Activated CD4-positive, alpha-beta memory T cell treated with anti-CD3 and anti-CD28 coated beads for 36 hours (primary cell): ENCODE measurements at regions not wholly inside any gene's neighbourhood (a gene's known extent, or its start where the extent isn't known, plus 50 kb on each side); places are given as distances from the start of the nearest gene placed in this dataset.

Source experiments
- CTCF ChIA-PET: fragments of 350-600 bp; sonication (Branson Sonifier 250); formaldehyde crosslinking; loops from one replicate; lab custom pipeline; 2021; ENCODE audit warnings: antibody characterized with exemption, inconsistent platforms; lab: Charles Lee
- POLR2A ChIA-PET: fragments of 350-600 bp; sonication (Branson Sonifier 250); formaldehyde crosslinking; loops from one replicate; lab custom pipeline; 2021; ENCODE audit warnings: antibody characterized with exemption; lab: Charles Lee
- DNase-seq: peaks from one replicate; pipeline ENCODE4 v3.0.0-alpha.2; 2020
- H3K27ac Mint-ChIP-seq: one replicate; pipeline ENCODE4 v1.8.0; 2021; ENCODE audit warnings: mixed read lengths
- H3K27me3 Mint-ChIP-seq: one replicate; pipeline ENCODE4 v1.8.0; 2021; ENCODE audit warnings: mixed read lengths
- H3K36me3 Mint-ChIP-seq: one replicate; pipeline ENCODE4 v1.8.0; 2021; ENCODE audit warnings: mixed read lengths
- H3K4me1 Mint-ChIP-seq: one replicate; pipeline ENCODE4 v1.8.0; 2021; ENCODE audit warnings: low read depth, mixed read lengths
- H3K4me3 Mint-ChIP-seq: one replicate; pipeline ENCODE4 v1.8.0; 2021; ENCODE audit warnings: mild to moderate bottlenecking, mixed read lengths
- H3K9me3 Mint-ChIP-seq: one replicate; pipeline ENCODE4 v1.8.0; 2021; ENCODE audit warnings: mixed read lengths
- intact Hi-C: fragments of 100-400 bp; cut with micrococcal nuclease; formaldehyde crosslinking; loops from one replicate; pipeline ENCODE4 v1.15.1; 2023

GRCh38 chr10:8206882-8207281, 152.4 kb downstream of the GATA3 start:
- no peaks in the 10 kb centered on the region for H3K36me3 Mint-ChIP-seq
- H3K4me1 Mint-ChIP-seq: peaks cover 2% of the 10 kb centered on the region
- H3K27ac Mint-ChIP-seq: no peak overlapping the region
- H3K4me3 Mint-ChIP-seq: no peak overlapping the region
- ChIA-PET POLR2A (no interaction called here), CTCF (no interaction called here)
- no peak for DNase-seq
- H3K9me3 Mint-ChIP-seq: no peaks in the 10 kb centered on the region
- intact Hi-C loops: no loop called here
- H3K27me3 Mint-ChIP-seq: no peaks in the 10 kb centered on the region

GRCh38 chr10:8211631-8212030, 157.1 kb downstream of the GATA3 start:
- intact Hi-C loops: no loop called here
- Mint-ChIP-seq H3K27ac (no peak overlapping the region), H3K4me3 (no peak overlapping the region), H3K36me3 (no peaks in the 10 kb centered on the region), H3K9me3 (no peaks in the 10 kb centered on the region), H3K4me1 (peaks cover 6% of the 10 kb centered on the region), H3K27me3 (no peaks in the 10 kb centered on the region)
- ChIA-PET POLR2A (no interaction called here), CTCF (interaction anchor here (1.0 kb wide), 1 partner anchor 20 kb away, joined by 3 read pairs; no protein-coding TSS in a partner anchor)
- no peak for DNase-seq

- ChIA-PET POLR2A (no interaction called here), CTCF (no interaction called here)
- Mint-ChIP-seq H3K9me3 (no peaks in the 10 kb centered on the region), H3K36me3 (no peaks in the 10 kb centered on the region), H3K4me1 (peaks cover 11% of the 10 kb centered on the region), H3K27me3 (no peaks in the 10 kb centered on the region), H3K27ac (no peak overlapping the region), H3K4me3 (no peak overlapping the region)
- intact Hi-C loops: no loop called here
- DNase-seq: no peak
Observed at GRCh38 chr10:8213735-8214134, 159.2 kb downstream of the GATA3 start.

GRCh38 chr10:8214587-8214986, 160.1 kb downstream of the GATA3 start:
- POLR2A ChIA-PET: no interaction called here

GRCh38 chr10:8216893-8217292, 162.4 kb downstream of the GATA3 start:
- H3K27ac Mint-ChIP-seq: no peak overlapping the region
- no peaks in the 10 kb centered on the region for H3K27me3 Mint-ChIP-seq
- H3K9me3 Mint-ChIP-seq: no peaks in the 10 kb centered on the region
- H3K4me1 Mint-ChIP-seq: peaks cover 11% of the 10 kb centered on the region
- CTCF ChIA-PET: interaction anchor here (1.3 kb wide), 1 partner anchor 993 kb away, joined by 3 read pairs; no protein-coding TSS in a partner anchor
- no peak for DNase-seq
- POLR2A ChIA-PET: no interaction called here
- intact Hi-C loops: no loop called here
- no peak overlapping the region for H3K4me3 Mint-ChIP-seq
- H3K36me3 Mint-ChIP-seq: no peaks in the 10 kb centered on the region

More at GRCh38 chr10:8214587-8214986, 160.1 kb downstream of the GATA3 start:
- no peak overlapping the region for H3K4me3 Mint-ChIP-seq
- no peaks in the 10 kb centered on the region for H3K36me3 Mint-ChIP-seq
- no peaks in the 10 kb centered on the region for H3K27me3 Mint-ChIP-seq
- intact Hi-C loops: no loop called here
- no peak for DNase-seq
- CTCF ChIA-PET: no interaction called here
- H3K9me3 Mint-ChIP-seq: no peaks in the 10 kb centered on the region
- H3K27ac Mint-ChIP-seq: no peak overlapping the region
- H3K4me1 Mint-ChIP-seq: peaks cover 11% of the 10 kb centered on the region

- Mint-ChIP-seq H3K36me3 (no peaks in the 10 kb centered on the region), H3K27me3 (no peaks in the 10 kb centered on the region), H3K4me1 (peaks cover 15% of the 10 kb centered on the region), H3K9me3 (no peaks in the 10 kb centered on the region), H3K4me3 (no peak overlapping the region), H3K27ac (no peak overlapping the region)
- ChIA-PET CTCF (no interaction called here), POLR2A (no interaction called here)
- DNase-seq: no peak
- intact Hi-C loops: no loop called here
Observed at GRCh38 chr10:8221451-8221850, 167.0 kb downstream of the GATA3 start.

GRCh38 chr10:8224591-8224990, 170.1 kb downstream of the GATA3 start:
- no peak for DNase-seq
- no peaks in the 10 kb centered on the region for H3K36me3 Mint-ChIP-seq
- no peak overlapping the region for H3K4me3 Mint-ChIP-seq
- intact Hi-C loops: no loop called here
- no peaks in the 10 kb centered on the region for H3K9me3 Mint-ChIP-seq
- H3K27me3 Mint-ChIP-seq: no peaks in the 10 kb centered on the region
- ChIA-PET CTCF (no interaction called here), POLR2A (no interaction called here)
- H3K27ac Mint-ChIP-seq: no peak overlapping the region
- H3K4me1 Mint-ChIP-seq: peaks cover 17% of the 10 kb centered on the region

- Mint-ChIP-seq H3K9me3 (no peaks in the 10 kb centered on the region), H3K4me3 (no peak overlapping the region), H3K4me1 (peaks cover 20% of the 10 kb centered on the region), H3K27me3 (no peaks in the 10 kb centered on the region), H3K27ac (no peak overlapping the region), H3K36me3 (no peaks in the 10 kb centered on the region)
- ChIA-PET CTCF (no interaction called here), POLR2A (no interaction called here)
- intact Hi-C loops: no loop called here
- DNase-seq: no peak
Observed at GRCh38 chr10:8225187-8225586, 170.7 kb downstream of the GATA3 start.

- H3K27me3 Mint-ChIP-seq: no peaks in the 10 kb centered on the region
- H3K4me1 Mint-ChIP-seq: peaks cover 29% of the 10 kb centered on the region
- no peak overlapping the region for H3K27ac Mint-ChIP-seq
- POLR2A ChIA-PET: no interaction called here
- no peaks in the 10 kb centered on the region for H3K9me3 Mint-ChIP-seq
- CTCF ChIA-PET: no interaction called here
- no peak for DNase-seq
- H3K36me3 Mint-ChIP-seq: no peaks in the 10 kb centered on the region
- no peak overlapping the region for H3K4me3 Mint-ChIP-seq
- intact Hi-C loops: no loop called here
Observed at GRCh38 chr10:8227246-8227645, 172.8 kb downstream of the GATA3 start.

- H3K9me3 Mint-ChIP-seq: no peaks in the 10 kb centered on the region
Observed at GRCh38 chr10:8229153-8229552, 174.7 kb downstream of the GATA3 start.

GRCh38 chr10:8230902-8231301, 176.4 kb downstream of the GATA3 start:
- ChIA-PET POLR2A (no interaction called here), CTCF (interaction anchor here (1.0 kb wide), 1 partner anchor 172 kb away, joined by 3 read pairs; no protein-coding TSS in a partner anchor)
- Mint-ChIP-seq H3K4me3 (no peak overlapping the region), H3K36me3 (no peaks in the 10 kb centered on the region), H3K27me3 (no peaks in the 10 kb centered on the region), H3K27ac (no peak overlapping the region), H3K9me3 (no peaks in the 10 kb centered on the region), H3K4me1 (peaks cover 22% of the 10 kb centered on the region)
- intact Hi-C loops: no loop called here
- no peak for DNase-seq

More at GRCh38 chr10:8229153-8229552, 174.7 kb downstream of the GATA3 start:
- Mint-ChIP-seq H3K36me3 (no peaks in the 10 kb centered on the region), H3K4me1 (peaks cover 29% of the 10 kb centered on the region), H3K4me3 (peak overlapping the region; percentile 30), H3K27me3 (no peaks in the 10 kb centered on the region), H3K27ac (no peak overlapping the region)
- ChIA-PET CTCF (no interaction called here), POLR2A (no interaction called here)
- DNase-seq: peak; percentile 38
- intact Hi-C loops: no loop called here

GRCh38 chr10:8233049-8233448, 178.6 kb downstream of the GATA3 start:
- no peaks in the 10 kb centered on the region for H3K27me3 Mint-ChIP-seq
- POLR2A ChIA-PET: no interaction called here

GRCh38 chr10:8233832-8234259, 179.4 kb downstream of the GATA3 start:
- POLR2A ChIA-PET: no interaction called here
- CTCF ChIA-PET: no interaction called here
- intact Hi-C loops: no loop called here
- no peaks in the 10 kb centered on the region for H3K9me3 Mint-ChIP-seq
- no peak overlapping the region for H3K27ac Mint-ChIP-seq
- H3K36me3 Mint-ChIP-seq: no peaks in the 10 kb centered on the region
- DNase-seq: no peak
- no peaks in the 10 kb centered on the region for H3K27me3 Mint-ChIP-seq
- no peak overlapping the region for H3K4me3 Mint-ChIP-seq
- peaks cover 34% of the 10 kb centered on the region for H3K4me1 Mint-ChIP-seq

More at GRCh38 chr10:8233049-8233448, 178.6 kb downstream of the GATA3 start:
- intact Hi-C loops: no loop called here
- CTCF ChIA-PET: interaction anchor here (0.6 kb wide), 1 partner anchor 92 kb away, joined by 3 read pairs; no protein-coding TSS in a partner anchor
- H3K9me3 Mint-ChIP-seq: no peaks in the 10 kb centered on the region
- DNase-seq: no peak
- H3K27ac Mint-ChIP-seq: no peak overlapping the region
- H3K4me3 Mint-ChIP-seq: no peak overlapping the region
- peaks cover 32% of the 10 kb centered on the region for H3K4me1 Mint-ChIP-seq
- no peaks in the 10 kb centered on the region for H3K36me3 Mint-ChIP-seq
